ENCODE measurements at regions not wholly inside any gene's neighbourhood (a gene's known extent, or its start where the extent isn't known, plus 50 kb on each side); places are given as distances from the start of the nearest gene placed in this dataset.

DNA sequence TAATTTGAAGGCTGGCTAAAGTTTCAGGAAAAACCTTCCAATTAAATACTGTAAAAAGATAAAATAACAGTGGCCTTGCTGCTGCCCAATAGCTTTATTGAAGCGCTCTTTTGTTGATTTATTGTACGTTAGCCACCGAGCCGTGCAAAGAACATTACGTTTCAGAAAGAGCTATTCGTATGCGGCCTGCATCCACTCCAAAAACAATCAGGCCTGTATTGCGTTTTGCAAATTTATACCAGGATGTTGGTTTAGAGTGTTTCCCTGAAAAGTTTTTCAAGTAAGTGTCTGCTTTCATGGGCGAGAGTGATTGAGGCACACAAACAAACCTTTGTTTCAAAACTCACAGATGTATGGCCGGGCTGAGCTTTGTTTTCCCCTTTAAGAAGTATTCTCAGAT is 257.2 kb upstream of the SALL3 start:
- DNase-seq (ENCODE audit: low read depth in 4 of 4, low spot score in 3 of 4): no peak

DNA sequence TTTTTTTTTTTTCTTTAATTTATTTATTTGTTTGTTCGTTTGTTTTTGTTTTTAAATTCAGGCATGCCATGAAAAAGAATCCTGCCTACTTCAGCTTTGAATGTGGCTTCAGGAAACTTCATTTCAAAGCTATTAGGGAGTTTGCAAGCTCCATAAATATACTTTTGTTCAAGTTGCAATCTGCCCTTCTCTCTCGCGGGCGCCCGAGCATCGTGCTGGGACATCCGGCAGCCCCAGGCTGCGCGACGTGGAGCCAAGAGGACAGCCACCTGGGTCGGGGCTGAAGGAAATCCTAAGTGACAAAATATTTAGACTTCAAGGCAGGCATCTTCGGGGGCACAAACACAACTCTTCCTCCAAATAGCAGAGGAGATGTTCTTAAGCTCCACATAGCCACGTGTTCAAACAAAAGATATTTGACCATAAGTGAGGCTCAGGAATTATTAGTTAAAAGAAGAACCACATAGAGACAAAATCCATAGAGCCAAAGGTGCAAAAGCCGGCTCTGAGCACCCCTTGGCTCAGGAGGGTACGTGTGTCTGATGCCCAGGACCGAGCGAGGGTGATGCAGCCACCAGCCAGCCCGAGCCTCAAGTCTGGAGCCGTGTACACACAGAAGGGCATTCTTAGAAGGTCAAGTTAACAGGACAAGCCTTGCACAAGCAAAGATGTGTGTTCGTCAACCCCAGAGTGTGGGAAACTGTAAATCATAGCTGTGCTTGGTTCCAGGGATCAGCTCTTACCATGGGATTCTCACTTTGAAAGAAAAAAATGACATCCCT is 256.5 kb upstream of the SALL3 start:
- DNase-seq (ENCODE audit: low read depth in 4 of 4, low spot score in 3 of 4): no peak

DNA sequence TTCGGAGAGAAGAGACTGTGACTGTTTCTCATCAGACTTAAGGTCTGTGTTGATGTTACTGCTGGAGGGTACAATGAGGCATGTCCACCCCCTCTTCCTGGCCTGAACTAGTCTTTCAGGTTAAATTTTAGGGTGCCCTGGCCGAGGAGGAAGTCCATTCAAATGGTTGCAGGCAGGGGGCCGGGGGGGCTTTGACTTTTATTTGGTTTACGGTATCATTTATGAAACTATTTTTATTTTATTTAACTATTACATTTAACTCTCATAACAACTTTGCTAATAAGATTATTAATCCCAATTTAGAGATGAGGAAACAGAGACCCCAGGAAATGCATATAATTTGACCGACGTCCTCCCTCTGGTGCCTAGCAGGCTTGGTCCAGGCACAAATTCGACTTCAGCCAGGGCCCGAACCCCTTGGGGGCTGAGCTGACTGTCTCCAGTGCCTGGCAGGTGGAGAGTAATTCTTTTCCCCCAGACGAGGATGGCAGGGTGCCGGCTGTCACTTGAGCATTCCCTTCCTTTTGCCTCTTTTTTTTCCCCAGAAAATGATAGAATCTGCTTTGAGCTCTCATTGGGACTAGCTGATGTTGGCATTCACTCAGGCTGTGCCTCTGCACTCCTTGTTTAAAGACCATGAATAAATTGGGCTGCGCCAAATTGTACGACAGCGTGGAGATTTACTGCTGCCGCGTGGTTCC is 255.3 kb upstream of the SALL3 start:
- no peak for DNase-seq (ENCODE audit: low read depth in 4 of 4, low spot score in 3 of 4)

DNA sequence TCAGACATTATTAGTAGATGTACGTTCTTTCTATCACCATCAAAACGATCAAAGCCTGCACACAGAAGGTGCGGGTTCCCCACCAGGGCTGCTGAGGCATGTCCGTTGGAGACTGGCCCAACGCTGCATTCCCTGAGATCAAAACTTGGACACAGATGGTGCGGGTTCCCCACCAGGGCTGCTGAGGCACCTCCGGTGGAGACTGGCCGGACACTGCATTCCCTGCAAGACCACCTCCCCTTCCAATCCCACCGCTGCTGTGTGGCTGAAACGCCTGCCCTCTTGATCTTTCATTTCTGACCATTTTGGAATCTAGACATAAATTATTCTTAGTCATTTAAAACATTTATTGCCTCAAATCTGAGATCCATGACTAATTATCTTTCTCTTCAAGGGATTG is 254.2 kb upstream of the SALL3 start:
- DNase-seq (ENCODE audit: low read depth in 4 of 4, low spot score in 3 of 4): no peak

GRCh38 chr18:78726326-78727056 is 253.1 kb upstream of the SALL3 start:
- no peak for DNase-seq (ENCODE audit: low read depth in 4 of 4, low spot score in 3 of 4)

DNA sequence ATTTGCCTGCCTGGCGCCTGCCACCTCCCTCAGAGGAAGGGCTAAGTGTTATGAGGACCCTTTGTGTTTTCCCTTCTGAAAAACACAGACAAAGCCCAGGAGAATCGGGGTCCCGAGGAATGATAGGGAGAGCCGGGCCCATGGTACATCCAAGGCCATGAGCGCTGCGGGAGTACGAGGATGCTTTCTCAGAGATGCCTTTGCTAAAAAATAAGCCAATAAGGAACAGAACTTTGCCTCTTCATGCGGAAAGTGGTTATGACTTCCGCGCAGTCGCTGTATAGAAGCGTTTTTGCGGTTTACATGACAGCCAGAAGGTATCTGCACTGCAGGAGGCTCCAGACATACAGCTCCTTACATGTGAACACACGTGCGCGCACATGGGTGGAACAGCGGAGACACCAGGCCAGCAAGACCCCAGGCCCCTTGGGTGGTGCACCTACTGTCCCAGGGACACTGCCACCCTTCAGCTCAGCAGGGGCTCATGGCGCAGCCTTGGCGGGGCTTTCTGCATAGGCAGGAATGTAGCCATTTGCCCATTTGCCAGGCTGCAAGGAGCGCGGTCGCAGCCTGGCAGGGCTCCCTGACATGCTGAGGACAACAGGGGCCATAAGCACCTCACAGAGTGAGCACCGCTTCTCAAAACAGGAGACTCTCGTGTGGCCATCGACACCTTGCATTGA is 252.4 kb upstream of the SALL3 start:
- DNase-seq (ENCODE audit: low read depth in 4 of 4, low spot score in 3 of 4): no peak

GRCh38 chr18:78727877-78728783 is 251.5 kb upstream of the SALL3 start:
- no peak for DNase-seq (ENCODE audit: low read depth in 4 of 4, low spot score in 3 of 4)

GRCh38 chr18:78728784-78729467 is 250.7 kb upstream of the SALL3 start:
- no peak for DNase-seq (ENCODE audit: low read depth in 4 of 4, low spot score in 3 of 4)

DNA sequence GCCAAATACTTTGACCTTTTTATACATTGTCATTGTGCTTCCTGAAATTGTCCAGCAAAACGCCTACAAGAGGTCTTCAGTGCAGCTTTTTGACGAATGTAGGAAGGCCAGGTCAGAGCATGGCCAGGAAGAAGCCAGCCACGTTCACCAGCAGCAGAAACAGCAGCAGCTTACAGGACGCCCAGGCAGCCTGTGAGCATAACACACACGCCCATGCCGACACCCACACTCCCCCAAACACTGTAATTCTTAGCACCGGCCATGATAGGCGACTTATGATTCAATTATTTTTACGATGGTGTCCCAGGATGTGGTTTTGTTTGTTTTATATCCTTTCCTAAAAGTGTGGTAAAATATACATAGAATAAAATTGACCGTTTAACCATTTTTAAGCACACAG is 249.1 kb upstream of the SALL3 start:
- DNase-seq (ENCODE audit: low read depth in 4 of 4, low spot score in 3 of 4): no peak

GRCh38 chr18:78731016-78731397 is 248.6 kb upstream of the SALL3 start:
- no peak for DNase-seq (ENCODE audit: low read depth in 4 of 4, low spot score in 3 of 4)

DNA sequence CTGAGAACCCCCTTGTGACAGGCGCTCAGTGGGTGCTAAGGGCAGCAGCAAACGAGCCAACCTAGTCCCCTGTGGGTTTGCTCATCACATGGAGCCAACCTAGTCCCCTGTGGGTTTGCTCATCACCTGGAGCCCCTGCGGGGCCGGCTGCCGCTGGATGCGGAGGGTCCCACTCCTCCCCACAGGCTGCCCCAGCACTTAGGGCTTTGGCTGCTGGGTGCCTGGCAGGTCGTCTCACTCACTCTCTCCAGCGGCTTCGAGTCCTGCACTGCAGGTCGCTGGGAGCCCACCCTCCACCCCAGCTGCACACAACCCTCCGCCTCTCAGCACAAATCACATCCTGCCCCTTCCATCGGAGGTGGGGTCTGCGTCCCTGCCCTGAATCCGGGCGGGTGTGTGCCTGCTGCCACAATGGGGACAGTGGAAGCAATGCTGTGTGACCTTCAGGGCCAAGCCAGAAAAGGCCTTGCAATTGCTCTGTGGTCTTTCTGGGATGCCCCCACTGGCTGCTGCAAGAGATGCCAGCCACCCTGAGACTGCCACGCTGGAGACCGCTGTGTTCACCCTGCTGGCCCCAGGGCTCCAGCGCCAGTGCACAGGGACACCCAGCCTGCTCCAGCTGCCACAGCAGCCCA is 248.1 kb upstream of the SALL3 start:
- DNase-seq (ENCODE audit: low read depth in 4 of 4, low spot score in 3 of 4): no peak

DNA sequence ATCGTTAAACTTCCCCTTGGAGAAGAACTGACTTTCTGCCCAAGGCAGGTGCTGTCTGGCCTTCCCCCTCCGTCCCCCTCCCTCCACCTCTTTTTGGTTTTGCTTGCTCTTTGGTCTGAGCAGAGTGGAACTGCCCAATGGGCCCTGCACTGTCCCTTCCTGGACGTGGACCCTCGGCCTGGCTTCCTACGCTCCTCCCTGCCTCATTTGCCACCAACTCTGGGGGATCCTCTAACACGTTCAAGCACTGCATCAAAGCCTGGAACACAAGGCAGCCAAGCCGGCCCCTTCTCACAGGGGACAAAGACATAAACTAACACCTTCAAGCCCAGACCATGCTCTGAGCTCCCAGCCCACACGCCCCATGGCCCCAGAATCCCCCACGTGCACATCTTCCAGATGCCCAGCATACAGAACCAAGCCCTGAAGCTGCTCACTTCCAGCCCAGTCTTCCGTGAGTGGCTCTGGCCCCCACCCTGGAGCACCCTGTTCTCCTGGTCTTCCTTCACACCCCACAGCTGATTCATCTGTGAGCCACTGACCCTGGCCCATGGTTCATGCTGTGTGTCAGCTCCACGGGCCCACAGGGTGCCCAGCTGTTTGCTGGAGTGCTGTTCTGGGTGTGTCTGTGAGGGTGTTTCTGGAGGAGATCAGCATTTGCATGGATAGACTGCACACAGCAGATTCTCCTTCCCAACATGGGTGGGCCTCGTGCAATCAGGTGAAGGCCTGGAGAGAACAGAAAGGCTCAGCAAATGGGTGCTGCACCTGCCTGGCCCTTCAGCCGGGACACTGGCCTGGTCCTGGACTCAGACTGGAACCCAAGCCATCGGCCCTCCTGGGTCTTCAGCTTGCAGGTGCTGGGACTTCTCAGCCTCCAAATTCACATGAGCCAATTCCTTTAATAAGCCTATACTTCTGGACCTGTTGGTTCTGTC is 247.1 kb upstream of the SALL3 start:
- no peak for DNase-seq (ENCODE audit: low read depth in 4 of 4, low spot score in 3 of 4)

GRCh38 chr18:78733762-78734613 is 245.6 kb upstream of the SALL3 start:
- no peak for DNase-seq (ENCODE audit: low read depth in 4 of 4, low spot score in 3 of 4)

- no peak for DNase-seq (ENCODE audit: low read depth in 4 of 4, low spot score in 3 of 4)
Observed at GRCh38 chr18:78734614-78734945, 245.0 kb upstream of the SALL3 start.

DNA sequence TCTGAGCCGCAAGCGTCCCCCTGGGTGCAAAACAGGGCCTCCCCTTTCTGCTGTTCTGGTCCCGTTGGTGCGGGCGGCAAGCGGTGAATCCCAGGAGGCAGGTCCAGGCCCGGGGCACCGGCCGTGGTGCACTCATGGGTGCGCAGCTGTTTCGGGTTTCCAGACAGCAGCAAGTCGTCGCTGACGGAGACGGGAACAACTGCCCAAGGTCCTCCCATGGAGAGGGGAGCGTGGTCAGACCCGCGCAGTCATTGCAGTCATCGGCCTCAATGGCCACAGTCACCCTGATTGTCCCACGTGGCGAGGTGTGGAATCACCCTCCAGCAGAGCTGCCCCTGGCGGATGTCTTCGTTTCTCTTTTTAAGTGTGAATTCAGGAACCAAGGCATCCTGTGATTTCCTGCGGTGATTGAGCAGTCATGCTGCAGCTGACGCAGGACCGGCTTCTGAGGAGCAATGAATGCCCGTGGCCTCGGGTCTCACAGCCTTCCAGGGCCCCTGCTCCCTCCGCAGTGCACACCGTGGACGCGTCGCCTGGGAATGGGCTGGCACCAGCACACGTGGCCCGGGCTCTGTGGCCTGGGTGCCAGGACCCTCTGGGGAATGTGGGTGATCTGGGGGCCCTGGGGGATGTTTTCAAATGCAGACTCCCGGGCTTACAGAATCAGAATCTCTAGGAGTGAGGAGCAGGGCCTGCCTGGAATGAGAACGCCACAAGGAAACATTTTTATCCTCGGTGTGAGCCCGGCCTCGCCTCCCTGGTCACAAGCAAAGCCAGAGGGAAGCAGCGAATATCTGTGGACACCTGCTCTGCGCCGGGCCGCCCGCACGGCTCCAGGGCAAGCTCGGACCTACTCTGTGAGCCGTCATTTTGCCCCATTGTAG is 244.2 kb upstream of the SALL3 start:
- DNase-seq (ENCODE audit: low read depth in 4 of 4, low spot score in 3 of 4): no peak

DNA sequence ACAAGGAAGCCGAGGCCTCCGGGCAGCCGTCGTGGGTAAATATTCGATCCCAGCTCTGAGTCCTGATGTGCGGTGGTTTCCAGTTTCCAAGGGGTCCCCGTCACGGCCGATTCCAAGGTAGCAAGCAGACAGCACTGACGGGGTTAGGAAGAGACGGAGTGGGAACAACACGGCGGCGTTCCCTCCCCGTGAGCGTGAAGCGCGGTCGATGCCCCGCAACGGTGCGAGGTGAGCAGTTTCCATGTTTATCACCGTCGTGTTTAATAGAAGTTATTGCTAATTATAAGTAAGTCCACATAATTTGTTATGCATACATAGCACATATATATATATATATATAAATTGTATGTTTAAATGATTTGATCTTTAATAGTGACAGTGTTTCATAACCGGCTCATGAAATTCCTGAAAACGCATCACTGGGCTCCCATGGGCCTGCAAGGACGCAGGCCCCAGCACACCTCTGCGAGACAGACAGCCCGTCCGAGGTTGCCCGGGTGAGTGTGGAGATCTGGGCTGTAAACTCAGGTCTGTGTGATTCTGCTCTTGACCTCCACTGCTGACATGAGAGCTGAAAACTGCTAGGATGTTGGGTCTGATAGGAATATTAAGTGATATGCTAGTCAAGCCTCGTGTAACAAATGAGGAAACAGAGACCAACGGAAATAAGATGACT is 243.5 kb upstream of the SALL3 start:
- no peak for DNase-seq (ENCODE audit: low read depth in 4 of 4, low spot score in 3 of 4)
